ENCODE measurements at regions not wholly inside any gene's neighbourhood (a gene's known extent, or its start where the extent isn't known, plus 50 kb on each side); places are given as distances from the start of the nearest gene placed in this dataset.
"Not testable (repeated sequence)": the region's sequence is repeated elsewhere in the genome, so short reads cannot be mapped to it uniquely, and the experiment has no call there.

DNA sequence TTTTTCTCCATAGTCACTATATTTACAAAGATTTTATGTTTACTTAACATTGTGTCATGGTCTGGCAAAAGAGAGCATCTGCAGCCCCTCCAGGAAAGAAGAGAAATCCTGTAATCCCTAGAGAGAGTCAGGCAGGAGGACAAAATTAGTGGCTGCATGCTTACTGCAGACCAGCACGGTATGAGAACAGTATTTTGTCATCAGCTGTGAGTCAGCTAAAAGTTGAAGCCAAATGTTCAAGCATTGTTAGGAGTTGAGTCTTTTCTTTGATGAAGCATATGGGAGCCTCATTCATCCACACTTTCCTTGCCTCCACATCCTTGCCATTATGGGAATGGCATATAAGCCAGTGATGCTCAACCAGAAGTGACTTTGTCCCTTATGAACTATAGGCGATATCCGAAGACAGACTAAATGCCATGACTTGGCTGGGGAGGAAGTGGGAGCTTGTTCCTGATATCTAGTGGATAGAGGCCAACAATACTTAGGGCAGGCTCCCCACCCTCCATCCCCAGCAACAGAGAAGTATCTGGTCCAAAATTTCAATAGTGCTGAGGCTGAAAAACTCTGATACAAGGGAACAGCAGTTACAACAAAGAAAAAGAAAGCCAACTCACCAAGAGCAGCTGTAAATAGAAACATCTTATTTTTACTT is 112.0 kb upstream of the OR5AK2 start:
- no peak for DNase-seq

DNA sequence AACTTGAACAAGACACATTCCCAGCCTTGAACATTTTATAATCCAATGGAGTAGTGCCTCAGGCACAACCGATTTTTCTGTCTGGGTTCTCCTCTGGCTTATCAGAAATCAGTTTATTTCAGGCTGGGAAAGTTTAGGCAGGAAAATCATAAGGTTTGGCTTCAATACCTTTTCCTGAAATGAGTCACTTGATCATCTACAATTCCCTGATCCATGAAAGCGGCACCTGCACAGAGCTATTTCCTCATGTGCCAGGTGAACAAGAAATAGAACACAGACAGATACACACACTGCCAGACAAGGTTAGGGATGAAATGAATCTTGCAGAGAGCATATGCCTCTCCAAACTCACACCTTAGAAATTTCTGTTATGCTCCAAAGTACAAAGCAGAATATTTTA is 106.7 kb upstream of the OR9G4 start:
- no peak for DNase-seq

GRCh38 chr11:56852131-56852530 is 103.6 kb upstream of the OR9G4 start:
- DNase-seq, result no peak

DNA sequence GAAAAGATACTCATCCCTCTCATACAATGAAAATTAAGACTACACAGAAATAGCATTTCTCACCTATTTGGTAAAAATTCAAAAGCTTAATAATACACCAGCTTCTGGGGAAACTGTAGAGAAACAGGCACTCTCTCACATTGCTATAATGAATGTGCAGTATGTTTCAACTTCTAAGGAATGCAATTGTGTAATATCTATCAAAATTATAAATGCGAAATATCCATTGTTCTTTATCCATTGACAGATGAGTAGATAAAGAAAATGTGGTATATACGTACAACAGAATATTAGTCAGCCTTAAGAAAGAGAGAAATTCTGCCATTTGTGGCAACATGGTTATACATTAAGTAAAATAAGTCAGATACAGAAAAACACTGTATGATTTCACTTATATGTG is 101.4 kb upstream of the OR9G4 start:
- DNase-seq, result no peak

DNA sequence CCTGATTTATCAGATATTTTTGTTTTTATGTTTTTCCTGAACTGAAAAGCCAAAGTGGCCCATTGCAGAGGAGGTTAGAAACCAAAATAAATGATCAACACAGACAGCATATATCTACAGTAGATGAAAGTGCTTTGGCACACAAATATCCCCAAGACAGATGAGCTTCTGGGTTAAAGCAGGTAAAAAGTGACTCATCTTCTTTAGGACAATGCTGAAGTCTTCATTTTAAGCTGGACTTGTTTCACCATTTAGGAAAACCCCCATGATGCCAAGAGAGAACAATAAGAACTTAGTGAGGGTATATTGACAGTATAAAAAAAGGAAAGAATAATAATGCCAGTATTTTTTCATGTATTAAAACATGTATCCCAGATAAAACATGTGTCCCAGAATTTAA is 100.8 kb upstream of the OR9G4 start:
- DNase-seq, result no peak

GRCh38 chr11:56848141-56848809 is 99.8 kb upstream of the OR9G4 start:
- no peak for DNase-seq

- DNase-seq, result no peak
Observed at GRCh38 chr11:56846631-56847576, 98.4 kb upstream of the OR9G4 start.

GRCh38 chr11:56845121-56845732 is 96.7 kb upstream of the OR9G4 start:
- DNase-seq, result no peak

- DNase-seq, result no peak
Observed at GRCh38 chr11:56843816-56844215, 95.3 kb upstream of the OR9G4 start.

DNA sequence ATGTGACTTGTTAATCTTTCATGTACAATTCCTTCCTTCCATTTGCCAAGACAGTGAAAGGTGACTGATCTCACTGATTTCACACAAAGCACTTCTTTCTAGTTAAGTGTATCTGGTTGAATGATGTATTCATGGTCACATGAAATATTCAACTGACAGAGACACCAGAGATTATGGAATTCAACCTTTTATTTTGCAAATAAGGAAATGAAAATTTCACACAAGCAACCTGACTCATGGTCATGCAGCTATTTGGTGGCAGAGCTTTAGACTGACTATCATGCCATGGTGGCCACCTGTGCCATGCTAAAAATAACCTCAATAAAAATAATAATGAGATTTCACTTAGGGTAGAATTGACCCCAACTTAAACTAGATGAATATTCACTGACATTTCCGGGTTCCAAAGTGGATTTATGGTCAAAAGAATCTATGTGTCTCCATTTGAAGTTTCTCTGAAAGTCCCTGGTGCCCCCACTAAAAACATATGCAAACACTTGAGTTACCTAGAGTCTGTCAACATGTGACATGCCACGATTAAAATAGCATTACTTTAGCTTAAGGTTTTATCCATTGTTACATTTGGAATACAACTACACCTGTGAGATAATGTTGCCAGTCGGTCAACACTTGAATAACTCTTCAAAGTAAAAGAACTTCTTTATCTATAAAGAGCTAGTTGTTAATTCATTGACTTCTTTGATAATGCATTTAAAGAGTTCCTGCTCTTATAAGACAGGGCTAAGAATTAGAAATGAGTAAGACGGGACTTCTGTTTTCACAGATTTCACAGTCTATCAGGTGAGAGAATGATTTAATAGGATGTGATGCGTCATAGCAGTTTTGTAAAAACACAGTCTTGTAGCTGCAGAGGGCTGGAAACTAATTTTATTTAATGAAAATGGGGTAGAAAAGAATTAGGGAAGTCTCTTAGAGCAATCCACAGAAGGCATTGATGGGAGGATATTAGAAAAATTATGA is 94.6 kb upstream of the OR9G4 start:
- DNase-seq, result no peak

DNA sequence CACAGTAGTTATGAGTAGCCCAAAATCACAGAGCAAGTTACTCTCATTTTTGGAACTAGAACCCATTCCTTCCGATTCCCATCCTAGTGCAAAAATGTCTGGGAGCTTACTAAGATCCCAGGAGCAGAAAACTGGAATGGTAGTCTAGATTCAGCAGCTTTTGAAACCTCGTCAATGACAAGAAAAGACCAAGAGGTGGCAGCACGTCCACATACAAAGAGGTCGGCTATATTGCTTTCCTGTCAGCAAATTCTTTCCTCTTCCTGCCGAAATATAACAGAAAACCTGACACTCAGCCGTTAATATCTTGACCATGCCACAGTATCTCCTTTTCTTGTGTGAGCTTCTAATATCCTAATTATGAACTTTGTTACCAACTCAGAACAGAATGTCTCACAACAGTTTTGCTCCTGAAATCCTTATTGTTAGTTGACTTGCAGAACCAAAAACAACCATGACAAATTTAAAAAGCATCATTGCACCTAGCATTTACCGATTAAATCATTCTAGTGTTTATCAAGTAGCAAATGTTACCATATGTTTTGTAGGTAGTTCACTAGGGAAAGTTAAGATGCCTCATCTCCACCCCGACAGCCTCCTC is 92.8 kb upstream of the OR9G4 start:
- peak; percentile 8 for DNase-seq

- DNase-seq, result not testable (repeated sequence)
Observed at GRCh38 chr11:56827357-56827756, 78.9 kb upstream of the OR9G4 start.

- DNase-seq, result no peak
Observed at GRCh38 chr11:56819916-56820315, 71.4 kb upstream of the OR9G4 start.

DNA sequence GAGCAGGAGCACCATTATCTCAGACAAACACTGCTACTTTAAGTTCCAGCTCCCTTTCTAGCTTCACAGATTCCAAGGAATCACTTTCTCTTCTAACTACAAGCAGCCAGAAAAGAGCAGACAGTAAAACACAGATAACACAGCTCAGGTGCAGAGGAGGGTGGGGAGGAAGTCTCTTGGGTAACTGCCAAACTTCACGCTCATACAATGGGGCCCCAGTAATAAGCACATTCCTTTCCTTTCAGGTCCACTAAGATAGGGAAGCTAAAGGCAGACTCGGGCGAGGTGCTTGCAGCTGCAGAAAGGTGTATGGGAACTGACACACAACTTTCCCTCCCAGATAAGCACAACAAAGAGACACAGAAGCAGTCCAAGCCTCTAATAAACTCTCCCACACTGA is 69.2 kb upstream of the OR9G4 start:
- no peak for DNase-seq

DNA sequence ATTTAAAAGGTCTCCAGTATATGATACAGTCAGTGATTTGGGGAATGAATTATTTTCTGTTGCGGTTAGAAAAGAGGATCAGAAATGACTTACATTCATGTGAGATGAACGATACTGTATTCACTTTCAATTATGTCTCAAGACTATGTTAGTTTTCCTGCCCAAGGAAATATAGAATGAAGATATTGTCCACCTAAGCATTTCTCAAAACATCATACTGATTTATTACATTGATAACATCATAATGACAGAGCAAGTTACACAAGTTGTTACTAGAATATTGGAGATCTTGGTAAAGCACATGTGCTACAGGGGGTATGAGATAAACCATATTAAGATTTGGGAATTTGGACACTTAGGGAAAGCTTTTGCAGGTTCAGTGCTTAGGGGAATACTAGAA is 67.8 kb upstream of the OR9G4 start:
- no peak for DNase-seq

- DNase-seq, result no peak
Observed at GRCh38 chr11:56808326-56808725, 59.8 kb upstream of the OR9G4 start.

GRCh38 chr11:56799691-56800210 is 51.3 kb upstream of the OR9G4 start:
- DNase-seq, result no peak
